H9 (cell line): ENCODE measurements at regions not wholly inside any gene's neighbourhood (a gene's known extent, or its start where the extent isn't known, plus 50 kb on each side); places are given as distances from the start of the nearest gene placed in this dataset.

Experiments used
- DNase-seq: peaks from one replicate; pipeline ENCODE4 v3.0.0-alpha.2; 2017
- H2AFZ ChIP-seq: one replicate; pipeline ENCODE4 v1.6.1; 2013; ENCODE audit warnings: mild to moderate bottlenecking, low read length, control low read depth, moderate library complexity
- H2AK5ac ChIP-seq: 2 replicates; pipeline ENCODE4 v1.6.1; 2013; ENCODE audit warnings: low read length, control low read depth, mixed read lengths; ENCODE audit not compliant: insufficient read length
- H2BK120ac ChIP-seq: one replicate; pipeline ENCODE4 v1.6.1; 2013; ENCODE audit warnings: low read depth, mild to moderate bottlenecking, low read length, control low read depth, inconsistent platforms; ENCODE audit not compliant: poor library complexity, severe bottlenecking
- H2BK12ac ChIP-seq: 2 replicates; pipeline ENCODE4 v1.6.1; 2013; ENCODE audit warnings: low read length, control low read depth, mixed read lengths, low read depth; ENCODE audit not compliant: insufficient read length
- H2BK15ac ChIP-seq: 2 replicates; pipeline ENCODE4 v1.6.1; 2013; ENCODE audit warnings: low read depth, low read length, control low read depth
- H2BK20ac ChIP-seq: one replicate; pipeline ENCODE4 v1.6.1; 2013; ENCODE audit warnings: low read depth, mild to moderate bottlenecking, low read length, control low read depth, inconsistent platforms; ENCODE audit not compliant: poor library complexity, severe bottlenecking
- H2BK5ac ChIP-seq: 2 replicates; pipeline ENCODE4 v1.6.1; 2013; ENCODE audit warnings: low read length, control low read depth, mixed read lengths; ENCODE audit not compliant: insufficient read length
- H3K14ac ChIP-seq: 2 replicates; pipeline ENCODE4 v1.6.1; 2013; ENCODE audit warnings: low read length, control low read depth; ENCODE audit not compliant: insufficient read depth
- H3K18ac ChIP-seq: 2 replicates; pipeline ENCODE4 v1.6.1; 2013; ENCODE audit warnings: low read depth, mild to moderate bottlenecking, mixed read lengths, low read length, control low read depth; ENCODE audit not compliant: insufficient read length
- H3K23ac ChIP-seq: 2 replicates; pipeline ENCODE4 v1.6.1; 2013; ENCODE audit warnings: low read length, control low read depth, mixed read lengths, low read depth; ENCODE audit not compliant: insufficient read length
- H3K23me2 ChIP-seq: 2 replicates; pipeline ENCODE4 v1.6.1; 2013; ENCODE audit warnings: low read depth, mild to moderate bottlenecking, mixed read lengths, low read length, control low read depth; ENCODE audit not compliant: insufficient read length, poor library complexity, severe bottlenecking
- H3K27ac ChIP-seq: 2 replicates; pipeline ENCODE4 v1.5.1; 2013; ENCODE audit warnings: low read length, control low read depth, mixed read lengths, low read depth; ENCODE audit not compliant: insufficient read length
- H3K27me3 ChIP-seq: 2 replicates; pipeline ENCODE4 v1.6.1; 2013; ENCODE audit warnings: low read length, control low read depth, inconsistent platforms; ENCODE audit not compliant: insufficient read depth
- H3K4ac ChIP-seq: 2 replicates; pipeline ENCODE4 v1.6.1; 2013; ENCODE audit warnings: low read depth, mild to moderate bottlenecking, control low read depth, inconsistent platforms, low read length, moderate library complexity
- H3K4me1 ChIP-seq: 2 replicates; pipeline ENCODE4 v1.6.1; 2013; ENCODE audit warnings: low read length, control low read depth, inconsistent platforms; ENCODE audit not compliant: insufficient read depth
- H3K4me2 ChIP-seq: 2 replicates; pipeline ENCODE4 v1.6.1; 2013; ENCODE audit warnings: low read length, control low read depth, mixed read lengths; ENCODE audit not compliant: insufficient read length, insufficient read depth
- H3K56ac ChIP-seq: 2 replicates; pipeline ENCODE4 v1.6.1; 2013; ENCODE audit warnings: low read depth, mild to moderate bottlenecking, mixed read lengths, low read length, control low read depth; ENCODE audit not compliant: insufficient read length
- H3K79me1 ChIP-seq: 2 replicates; pipeline ENCODE4 v1.6.1; 2013; ENCODE audit warnings: low read depth, mild to moderate bottlenecking, moderate library complexity, low read length, control low read depth, inconsistent platforms; ENCODE audit not compliant: insufficient read depth, poor library complexity, severe bottlenecking
- H3K79me2 ChIP-seq: 2 replicates; pipeline ENCODE4 v1.6.1; 2013; ENCODE audit warnings: low read length, control low read depth, inconsistent platforms; ENCODE audit not compliant: insufficient read depth
- H3K9ac ChIP-seq: 2 replicates; pipeline ENCODE4 v1.6.1; 2013; ENCODE audit warnings: low read length, control low read depth, mixed read lengths; ENCODE audit not compliant: insufficient read length; ENCODE audit errors: extremely low read depth
- H3K9me3 ChIP-seq: one replicate; pipeline ENCODE4 v1.6.1; 2013; ENCODE audit warnings: low read depth, low read length, inconsistent platforms; ENCODE audit not compliant: control insufficient read depth
- H3T11ph ChIP-seq: one replicate; pipeline ENCODE4 v1.6.1; 2013; ENCODE audit warnings: mild to moderate bottlenecking, low read length, control low read depth, inconsistent platforms
- H4K20me1 ChIP-seq: one replicate; pipeline ENCODE4 v1.6.1; 2013; ENCODE audit not compliant: control insufficient read depth, insufficient read length, insufficient read depth
- H4K5ac ChIP-seq: 2 replicates; pipeline ENCODE4 v1.6.1; 2013; ENCODE audit warnings: low read depth, mild to moderate bottlenecking, mixed read lengths, low read length, control low read depth; ENCODE audit not compliant: insufficient read length
- H4K8ac ChIP-seq: replicated peaks from 2 replicates; pipeline ENCODE4 v1.6.1; 2013; ENCODE audit warnings: low read length, control low read depth, mixed read lengths, low read depth; ENCODE audit not compliant: insufficient read length
- H4K91ac ChIP-seq: 2 replicates; pipeline ENCODE4 v1.6.1; 2013; ENCODE audit warnings: low read depth, mild to moderate bottlenecking, moderate library complexity, mixed read lengths, low read length, control low read depth; ENCODE audit not compliant: insufficient read length
- H3K27ac Mint-ChIP-seq, 3 experiments: 2 replicates in 2 of 3; 3 replicates in 1 of 3; pipeline ENCODE4 v1.8.0; 2020 to 2021; ENCODE audit warnings: mixed read lengths in 3 of 3, mild to moderate bottlenecking in 1 of 3, moderate library complexity in 1 of 3
- H3K27me3 Mint-ChIP-seq: 2 replicates; pipeline ENCODE4 v1.8.0; 2021; ENCODE audit warnings: low read depth, mild to moderate bottlenecking, moderate library complexity, mixed read lengths
- H3K36me3 Mint-ChIP-seq, 3 experiments: 2 replicates in 2 of 3; 3 replicates in 1 of 3; pipeline ENCODE4 v1.8.0; 2020 to 2021; ENCODE audit warnings: low read depth in 3 of 3, mixed read lengths in 3 of 3; ENCODE audit not compliant: insufficient read depth in 1 of 3
- H3K4me1 Mint-ChIP-seq, 2 experiments: 2 replicates each; pipeline ENCODE4 v1.8.0; 2020; ENCODE audit warnings: mixed read lengths in 2 of 2
- H3K4me3 Mint-ChIP-seq, 2 experiments: 2 replicates in 1 of 2; 3 replicates in 1 of 2; pipeline ENCODE4 v1.8.0; 2020 to 2021; ENCODE audit warnings: mild to moderate bottlenecking in 2 of 2, mixed read lengths in 2 of 2, moderate library complexity in 1 of 2
- H3K9me3 Mint-ChIP-seq, 2 experiments: 2 replicates in 1 of 2; 3 replicates in 1 of 2; pipeline ENCODE4 v1.8.0; 2020; ENCODE audit warnings: mild to moderate bottlenecking in 2 of 2, mixed read lengths in 2 of 2, moderate library complexity in 1 of 2
- WGBS: extraction: QIAGEN DNeasy Blood & Tissue Kit; methylation state at CpG from one replicate; pipeline ENCODE4 v1.1.7; 2013; ENCODE audit warnings: missing lambda C conversion rate, low lambda C conversion rate, mixed read lengths; ENCODE audit not compliant: insufficient read length; ENCODE audit errors: extremely low coverage; 5-methylcytosine and 5-hydroxymethylcytosine counted together
- TF ChIP-seq, protein P1 (sequence below): fragments of 200-600 bp; sonication (generic); conservative IDR thresholded peaks from 3 replicates; pipeline ENCODE4 v1.8.0; 2021; ENCODE audit warnings: antibody characterized with exemption, mild to moderate bottlenecking

DNA sequence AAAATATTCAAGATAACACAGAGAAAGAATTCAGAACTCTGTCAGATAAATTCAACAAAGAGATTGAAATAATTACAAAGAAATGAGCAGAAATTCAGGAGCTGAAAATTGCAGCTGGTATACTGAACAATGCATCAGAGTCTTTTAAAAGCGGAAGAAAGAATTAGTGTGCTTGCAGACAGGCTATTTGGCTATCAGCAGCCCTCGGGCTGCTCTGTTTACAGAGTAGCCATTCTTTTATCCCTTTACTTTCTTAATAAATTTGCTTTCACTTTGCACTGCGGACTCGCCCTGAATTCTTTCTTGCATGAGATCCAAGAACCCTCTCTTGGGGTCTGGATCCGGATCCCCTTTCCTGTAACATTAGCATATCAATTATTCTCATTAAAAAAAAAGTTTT lies 1040.0 kb downstream of the SORCS3 start:
- Histone ChIP-seq H2BK15ac (no peak overlapping the region), H3K4me2 (no peak overlapping the region)

More for the DNA sequence above, 1040.0 kb downstream of the SORCS3 start:
- WGBS = no CpG with 5 or more reads among the region's 5 CpGs
- no peak overlapping the region for H2BK20ac ChIP-seq
- H3K23ac ChIP-seq = no peak overlapping the region
- no peak overlapping the region for H4K8ac ChIP-seq
- H3K18ac ChIP-seq = no peak overlapping the region
- H3K4ac ChIP-seq = no peak overlapping the region
- no peak overlapping the region for H2BK5ac ChIP-seq
- H3K27ac ChIP-seq = no peak overlapping the region
- Mint-ChIP-seq H3K27me3 (no peaks in the 10 kb centered on the region), H3K36me3 (peaks cover 11 to 52% (median 27%) of the 10 kb centered on the region in 3 experiments), H3K4me3 (no peak overlapping the region), H3K4me1 (peaks cover 34 to 61% of the 10 kb centered on the region in 2 experiments), H3K27ac (no peak overlapping the region; a peak in 1 of 7 replicates), H3K9me3 (peaks cover 36 to 38% of the 10 kb centered on the region in 2 experiments)
- no peak overlapping the region for H2AFZ ChIP-seq
- no peak overlapping the region for H3K56ac ChIP-seq
- no peak overlapping the region for H2BK12ac ChIP-seq
- DNase-seq = no peak
- no peak overlapping the region for H3K9ac ChIP-seq
- no peaks in the 10 kb centered on the region for H3K79me1 ChIP-seq
- no peaks in the 10 kb centered on the region for H3K9me3 ChIP-seq
- H4K20me1 ChIP-seq = no peaks in the 10 kb centered on the region
- no peak overlapping the region for H2AK5ac ChIP-seq
- no peak overlapping the region for H4K91ac ChIP-seq
- H4K5ac ChIP-seq = no peak overlapping the region
- no peaks in the 10 kb centered on the region for H3K27me3 ChIP-seq
- TF ChIP-seq, protein P1, sequence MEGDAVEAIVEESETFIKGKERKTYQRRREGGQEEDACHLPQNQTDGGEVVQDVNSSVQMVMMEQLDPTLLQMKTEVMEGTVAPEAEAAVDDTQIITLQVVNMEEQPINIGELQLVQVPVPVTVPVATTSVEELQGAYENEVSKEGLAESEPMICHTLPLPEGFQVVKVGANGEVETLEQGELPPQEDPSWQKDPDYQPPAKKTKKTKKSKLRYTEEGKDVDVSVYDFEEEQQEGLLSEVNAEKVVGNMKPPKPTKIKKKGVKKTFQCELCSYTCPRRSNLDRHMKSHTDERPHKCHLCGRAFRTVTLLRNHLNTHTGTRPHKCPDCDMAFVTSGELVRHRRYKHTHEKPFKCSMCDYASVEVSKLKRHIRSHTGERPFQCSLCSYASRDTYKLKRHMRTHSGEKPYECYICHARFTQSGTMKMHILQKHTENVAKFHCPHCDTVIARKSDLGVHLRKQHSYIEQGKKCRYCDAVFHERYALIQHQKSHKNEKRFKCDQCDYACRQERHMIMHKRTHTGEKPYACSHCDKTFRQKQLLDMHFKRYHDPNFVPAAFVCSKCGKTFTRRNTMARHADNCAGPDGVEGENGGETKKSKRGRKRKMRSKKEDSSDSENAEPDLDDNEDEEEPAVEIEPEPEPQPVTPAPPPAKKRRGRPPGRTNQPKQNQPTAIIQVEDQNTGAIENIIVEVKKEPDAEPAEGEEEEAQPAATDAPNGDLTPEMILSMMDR = no peak
- no peaks in the 10 kb centered on the region for H3K79me2 ChIP-seq
- H3T11ph ChIP-seq = no peak overlapping the region
- H3K4me1 ChIP-seq = no peaks in the 10 kb centered on the region
- H3K14ac ChIP-seq = no peak overlapping the region
- H2BK120ac ChIP-seq = no peak overlapping the region
- H3K23me2 ChIP-seq = no peaks in the 10 kb centered on the region
